IMR-90 (cell line): ENCODE measurements at regions not wholly inside any gene's neighbourhood (a gene's known extent, or its start where the extent isn't known, plus 50 kb on each side); places are given as distances from the start of the nearest gene placed in this dataset.

Experiments used
- ATAC-seq: fragments of 200-7000 bp; cut with Tn5 transposase; 2 replicates; pipeline ENCODE4 v1.9.1; 2020; ENCODE audit warnings: low read depth, mild to moderate bottlenecking, moderate library complexity
- BruUV-seq: library from RNA; stranded (reverse); fragments of 400-500 nt; replicated peaks from 2 replicates; lab custom pipeline; 2021; lab: Mats Ljungman, UMichigan
- CTCF ChIA-PET: fragments of 300-600 bp; formaldehyde crosslinking; extraction: SDS; loops from one replicate; lab custom pipeline; 2021; ENCODE audit warnings: antibody characterized with exemption; lab: Yijun Ruan, JAX
- POLR2A ChIA-PET: fragments of 300-600 bp; sonication (Branson Sonifier 250); formaldehyde crosslinking; loops from one replicate; lab custom pipeline; 2022; ENCODE audit warnings: antibody characterized with exemption; ENCODE audit not compliant: unreplicated experiment; lab: Charles Lee
- DNase-seq: peaks from one replicate; pipeline ENCODE4 v3.0.0; 2013
- H2AFZ ChIP-seq: replicated peaks from 2 replicates; pipeline ENCODE3; 2013; ENCODE audit warnings: low read length, mild to moderate bottlenecking; ENCODE audit not compliant: poor library complexity
- H2AK5ac ChIP-seq: 2 replicates; pipeline ENCODE4 v1.6.1; 2013; ENCODE audit warnings: low read depth, low read length, inconsistent platforms
- H2AK9ac ChIP-seq: replicated peaks from 2 replicates; pipeline ENCODE3; 2013; ENCODE audit warnings: mild to moderate bottlenecking, low read depth, low read length, moderate library complexity; ENCODE audit not compliant: poor library complexity
- H2BK120ac ChIP-seq: 2 replicates; pipeline ENCODE4 v1.6.1; 2013; ENCODE audit warnings: low read depth, low read length, inconsistent platforms
- H2BK15ac ChIP-seq: 3 replicates; pipeline ENCODE4 v1.6.1; 2013; ENCODE audit warnings: low read depth, low read length, inconsistent platforms
- H2BK20ac ChIP-seq: 2 replicates; pipeline ENCODE4 v1.6.1; 2013; ENCODE audit warnings: low read depth, mild to moderate bottlenecking, inconsistent platforms, low read length, moderate library complexity
- H2BK5ac ChIP-seq: 2 replicates; pipeline ENCODE4 v1.6.1; 2013; ENCODE audit warnings: mild to moderate bottlenecking, low read depth, low read length, inconsistent platforms; ENCODE audit not compliant: poor library complexity, severe bottlenecking
- H3K14ac ChIP-seq: replicated peaks from 2 replicates; pipeline ENCODE4 v1.6.1; 2013; ENCODE audit warnings: low read depth, low read length, inconsistent platforms
- H3K18ac ChIP-seq: 2 replicates; pipeline ENCODE4 v1.6.1; 2013; ENCODE audit warnings: low read depth, low read length, control low read depth
- H3K23ac ChIP-seq: 2 replicates; pipeline ENCODE4 v1.6.1; 2013; ENCODE audit warnings: low read depth, low read length, inconsistent platforms
- H3K27ac ChIP-seq: 2 replicates; pipeline ENCODE4 v1.5.1; 2013; ENCODE audit warnings: mild to moderate bottlenecking, control low read depth, low read length; ENCODE audit not compliant: insufficient read depth
- H3K27me3 ChIP-seq: 2 replicates; pipeline ENCODE4 v1.6.1; 2013; ENCODE audit warnings: low read length; ENCODE audit not compliant: control insufficient read depth, insufficient read depth
- H3K36me3 ChIP-seq: 2 replicates; pipeline ENCODE4 v1.6.1; 2013; ENCODE audit warnings: low read length, mixed read lengths; ENCODE audit not compliant: control insufficient read depth, insufficient read depth
- H3K4ac ChIP-seq: 2 replicates; pipeline ENCODE4 v1.6.1; 2013; ENCODE audit warnings: low read depth, low read length, inconsistent platforms
- H3K4me1 ChIP-seq: 2 replicates; pipeline ENCODE4 v1.6.1; 2013; ENCODE audit warnings: low read length, mixed read lengths; ENCODE audit not compliant: control insufficient read depth, insufficient read depth
- H3K4me2 ChIP-seq: 2 replicates; pipeline ENCODE4 v1.6.1; 2013; ENCODE audit warnings: low read depth, mild to moderate bottlenecking, control low read depth, low read length, moderate library complexity
- H3K4me3 ChIP-seq: 2 replicates; pipeline ENCODE4 v1.5.1; 2013; ENCODE audit warnings: low read depth, mild to moderate bottlenecking, control low read depth, low read length, moderate library complexity; ENCODE audit not compliant: insufficient read depth
- H3K56ac ChIP-seq: 2 replicates; pipeline ENCODE4 v1.6.1; 2013; ENCODE audit warnings: low read length, inconsistent platforms; ENCODE audit not compliant: insufficient read depth; ENCODE audit errors: extremely low read depth
- H3K79me1 ChIP-seq, 2 experiments: 2 replicates each; pipeline ENCODE4 v1.6.1; 2013; ENCODE audit warnings: low read length in 2 of 2, inconsistent platforms in 1 of 2, low read depth in 1 of 2
- H3K9ac ChIP-seq: 2 replicates; pipeline ENCODE4 v1.6.1; 2013; ENCODE audit warnings: low read depth, low read length, control low read depth
- H3K9me1 ChIP-seq: 2 replicates; pipeline ENCODE4 v1.6.1; 2013; ENCODE audit warnings: low read length, inconsistent platforms; ENCODE audit not compliant: insufficient read depth
- H3K9me3 ChIP-seq: 2 replicates; pipeline ENCODE4 v1.6.1; 2013; ENCODE audit warnings: low read length; ENCODE audit not compliant: control insufficient read depth, insufficient read depth
- H4K20me1 ChIP-seq: 2 replicates; pipeline ENCODE4 v1.6.1; 2013; ENCODE audit warnings: low read length, inconsistent platforms; ENCODE audit not compliant: insufficient read depth
- H4K5ac ChIP-seq: 2 replicates; pipeline ENCODE4 v1.6.1; 2013; ENCODE audit warnings: mild to moderate bottlenecking, low read depth, low read length, control low read depth
- H4K8ac ChIP-seq, 2 experiments: 2 replicates each; pipeline ENCODE4 v1.6.1; 2013; ENCODE audit warnings: low read depth in 2 of 2, low read length in 2 of 2, control low read depth in 1 of 2, inconsistent platforms in 1 of 2
- H4K91ac ChIP-seq: 2 replicates; pipeline ENCODE4 v1.6.1; 2013; ENCODE audit warnings: low read depth, low read length, inconsistent platforms; ENCODE audit not compliant: insufficient read depth
- BHLHE40 ChIP-seq: fragments of 150-350 bp; IDR thresholded peaks from 2 replicates; pipeline ENCODE4 v1.6.1; 2016; ENCODE audit warnings: mild to moderate bottlenecking, low read depth, low read length
- CEBPB ChIP-seq: IDR thresholded peaks from 2 replicates; pipeline ENCODE4 v1.6.1; 2012; ENCODE audit warnings: low read depth, low read length, improper control_type of control experiment
- CHD1 ChIP-seq: IDR thresholded peaks from 2 replicates; pipeline ENCODE4 v1.6.1; 2012; ENCODE audit warnings: low read depth, low read length, improper control_type of control experiment
- FOS ChIP-seq: fragments of 150-350 bp; IDR thresholded peaks from 2 replicates; pipeline ENCODE4 v1.6.1; 2016; ENCODE audit warnings: low read depth, low read length
- MAFK ChIP-seq: IDR thresholded peaks from 2 replicates; pipeline ENCODE4 v1.6.1; 2012; ENCODE audit warnings: low read depth, low read length, improper control_type of control experiment
- MAZ ChIP-seq: IDR thresholded peaks from 2 replicates; pipeline ENCODE4 v1.6.1; 2012; ENCODE audit warnings: low read depth, mild to moderate bottlenecking, low read length, improper control_type of control experiment, moderate library complexity, borderline replicate concordance
- MXI1 ChIP-seq: IDR thresholded peaks from 2 replicates; pipeline ENCODE4 v1.6.1; 2012; ENCODE audit warnings: low read depth, mild to moderate bottlenecking, low read length, moderate library complexity, borderline replicate concordance
- NFE2L2 ChIP-seq: fragments of 150-350 bp; IDR thresholded peaks from 2 replicates; pipeline ENCODE4 v1.6.1; 2016; ENCODE audit warnings: low read depth, mild to moderate bottlenecking, low read length
- POLR2A ChIP-seq: IDR thresholded peaks from 2 replicates; pipeline ENCODE4 v1.6.1; 2012; ENCODE audit warnings: mild to moderate bottlenecking, low read depth, low read length
- RAD21 ChIP-seq: IDR thresholded peaks from 2 replicates; pipeline ENCODE4 v1.6.1; 2012; ENCODE audit warnings: low read length, improper control_type of control experiment
- RCOR1 ChIP-seq: IDR thresholded peaks from 2 replicates; pipeline ENCODE4 v1.6.1; 2012; ENCODE audit warnings: mild to moderate bottlenecking, low read length, improper control_type of control experiment; ENCODE audit not compliant: insufficient replicate concordance
- RFX5 ChIP-seq: IDR thresholded peaks from 2 replicates; pipeline ENCODE4 v1.8.0; 2012; ENCODE audit warnings: low read depth, mild to moderate bottlenecking, low read length, moderate library complexity
- SMC3 ChIP-seq: fragments of 150-350 bp; IDR thresholded peaks from 2 replicates; pipeline ENCODE4 v1.6.1; 2016; ENCODE audit warnings: low read depth, mild to moderate bottlenecking, antibody characterized with exemption, low read length, moderate library complexity
- WGBS, 2 experiments: methylation state at CpG; one replicate each; pipeline versions ENCODE4 v1.1.5 to v1.1.7; 2013; ENCODE audit warnings: missing lambda C conversion rate in 2 of 2; ENCODE audit not compliant: insufficient read length in 1 of 2; ENCODE audit errors: extremely low coverage in 2 of 2; 5-methylcytosine and 5-hydroxymethylcytosine counted together
- dilution Hi-C: fragments of 300-500 bp; cut with HindIII; formaldehyde crosslinking; loops from one replicate; pipeline ENCODE4 v1.14.3; 2018; ENCODE audit warnings: low sequenced_read_pairs; ENCODE audit not compliant: unreplicated experiment
- in situ Hi-C: fragments of 300-500 bp; cut with MboI; formaldehyde crosslinking; loops from 3 replicates; pipeline ENCODE4 v1.14.3; 2019; ENCODE audit warnings: low sequenced_read_pairs, inconsistent platforms, mixed read lengths
- intact Hi-C: fragments of 100-400 bp; cut with micrococcal nuclease; formaldehyde crosslinking; loops from 2 replicates; pipeline ENCODE4 v1.10.0; 2022
- TF ChIP-seq, protein P1 (sequence below): conservative IDR thresholded peaks from 2 replicates; pipeline ENCODE4 v1.5.1; 2012; ENCODE audit warnings: mild to moderate bottlenecking, low read depth, low read length, improper control_type of control experiment
- TF ChIP-seq, protein P2 (sequence below): fragments of 150-350 bp; IDR thresholded peaks from 2 replicates; pipeline ENCODE4 v1.6.1; 2017; ENCODE audit warnings: mild to moderate bottlenecking, antibody characterized with exemption, low read length, low read depth
- TF ChIP-seq, protein P3 (sequence below): fragments of 150-350 bp; IDR thresholded peaks from 2 replicates; pipeline ENCODE4 v1.6.1; 2016; ENCODE audit warnings: low read depth, mild to moderate bottlenecking, low read length, moderate library complexity, borderline replicate concordance

DNA sequence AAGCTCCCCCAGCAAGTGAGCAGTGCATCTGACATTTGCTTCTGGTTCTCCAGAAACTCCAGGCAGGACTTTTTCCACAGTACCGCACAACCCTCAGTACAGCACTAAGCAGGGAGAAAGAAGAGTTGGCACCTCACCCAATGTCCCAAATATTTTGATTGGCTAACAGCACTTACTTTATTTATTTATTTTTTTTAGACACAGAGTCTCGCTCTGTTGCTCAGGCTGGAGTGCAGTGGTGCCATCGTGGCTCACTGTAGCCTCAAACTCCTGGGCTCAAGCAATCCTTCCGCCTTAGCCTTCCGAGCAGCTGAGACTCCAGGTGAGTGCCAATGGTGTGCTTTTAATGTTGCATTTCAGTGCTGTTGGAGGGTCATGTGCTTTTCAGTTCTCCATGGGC is 200.3 kb upstream of the ZMIZ1 start:
- H4K8ac ChIP-seq, result no peak overlapping the region
- intact Hi-C loops (no loop called here), in situ Hi-C loops (no loop called here), dilution Hi-C loops (no loop called here)
- ATAC-seq, result no peak
- no peak overlapping the region for H4K91ac ChIP-seq
- H3K4ac ChIP-seq, result no peak overlapping the region
- H4K20me1 ChIP-seq, result no peaks in the 10 kb centered on the region
- no peak overlapping the region for H3K4me3 ChIP-seq
- no peak overlapping the region for H3K23ac ChIP-seq
- H2BK120ac ChIP-seq, result no peak overlapping the region
- H2BK15ac ChIP-seq, result no peak overlapping the region
- H3K56ac ChIP-seq, result no peak overlapping the region
- H3K4me1 ChIP-seq, result no peaks in the 10 kb centered on the region; the same call in 1 of the 2 replicates
- no peak overlapping the region for H3K4me2 ChIP-seq
- H3K36me3 ChIP-seq, result no peaks in the 10 kb centered on the region
- H3K18ac ChIP-seq, result no peak overlapping the region
- H3K9me3 ChIP-seq, result no peaks in the 10 kb centered on the region
- DNase-seq, result no peak
- H2AFZ ChIP-seq, result no peak overlapping the region
- no peak overlapping the region for H3K9ac ChIP-seq
- no peak overlapping the region for H2AK9ac ChIP-seq
- H2BK5ac ChIP-seq, result no peak overlapping the region
- WGBS, 2 experiments, result 70% methylated on average over 2 of the region's 5 CpGs; no CpG with 5 or more reads in 1 of the 2 experiments
- no peak overlapping the region for H3K14ac ChIP-seq
- H3K27me3 ChIP-seq, result peaks cover 35% of the 10 kb centered on the region
- no peak overlapping the region for H3K27ac ChIP-seq
- ChIA-PET CTCF (no interaction called here), POLR2A (no interaction called here)
- no peak overlapping the region for H2BK20ac ChIP-seq
- H4K5ac ChIP-seq, result no peak overlapping the region
- no peak for TF ChIP-seq RFX5
- TF ChIP-seq MXI1, result no peak
- TF ChIP-seq RCOR1, result no peak
- TF ChIP-seq MAZ, result no peak
- TF ChIP-seq BHLHE40, result no peak
- TF ChIP-seq, protein P1, sequence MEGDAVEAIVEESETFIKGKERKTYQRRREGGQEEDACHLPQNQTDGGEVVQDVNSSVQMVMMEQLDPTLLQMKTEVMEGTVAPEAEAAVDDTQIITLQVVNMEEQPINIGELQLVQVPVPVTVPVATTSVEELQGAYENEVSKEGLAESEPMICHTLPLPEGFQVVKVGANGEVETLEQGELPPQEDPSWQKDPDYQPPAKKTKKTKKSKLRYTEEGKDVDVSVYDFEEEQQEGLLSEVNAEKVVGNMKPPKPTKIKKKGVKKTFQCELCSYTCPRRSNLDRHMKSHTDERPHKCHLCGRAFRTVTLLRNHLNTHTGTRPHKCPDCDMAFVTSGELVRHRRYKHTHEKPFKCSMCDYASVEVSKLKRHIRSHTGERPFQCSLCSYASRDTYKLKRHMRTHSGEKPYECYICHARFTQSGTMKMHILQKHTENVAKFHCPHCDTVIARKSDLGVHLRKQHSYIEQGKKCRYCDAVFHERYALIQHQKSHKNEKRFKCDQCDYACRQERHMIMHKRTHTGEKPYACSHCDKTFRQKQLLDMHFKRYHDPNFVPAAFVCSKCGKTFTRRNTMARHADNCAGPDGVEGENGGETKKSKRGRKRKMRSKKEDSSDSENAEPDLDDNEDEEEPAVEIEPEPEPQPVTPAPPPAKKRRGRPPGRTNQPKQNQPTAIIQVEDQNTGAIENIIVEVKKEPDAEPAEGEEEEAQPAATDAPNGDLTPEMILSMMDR, result no peak
- TF ChIP-seq NFE2L2, result no peak
- TF ChIP-seq RAD21, result no peak
- no peak for TF ChIP-seq CEBPB
- TF ChIP-seq CHD1, result no peak
- TF ChIP-seq FOS, result no peak
- TF ChIP-seq, protein P2, sequence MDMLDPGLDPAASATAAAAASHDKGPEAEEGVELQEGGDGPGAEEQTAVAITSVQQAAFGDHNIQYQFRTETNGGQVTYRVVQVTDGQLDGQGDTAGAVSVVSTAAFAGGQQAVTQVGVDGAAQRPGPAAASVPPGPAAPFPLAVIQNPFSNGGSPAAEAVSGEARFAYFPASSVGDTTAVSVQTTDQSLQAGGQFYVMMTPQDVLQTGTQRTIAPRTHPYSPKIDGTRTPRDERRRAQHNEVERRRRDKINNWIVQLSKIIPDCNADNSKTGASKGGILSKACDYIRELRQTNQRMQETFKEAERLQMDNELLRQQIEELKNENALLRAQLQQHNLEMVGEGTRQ, result no peak
- no peak for TF ChIP-seq POLR2A
- TF ChIP-seq MAFK, result no peak
- no peak for TF ChIP-seq SMC3
- TF ChIP-seq, protein P3, sequence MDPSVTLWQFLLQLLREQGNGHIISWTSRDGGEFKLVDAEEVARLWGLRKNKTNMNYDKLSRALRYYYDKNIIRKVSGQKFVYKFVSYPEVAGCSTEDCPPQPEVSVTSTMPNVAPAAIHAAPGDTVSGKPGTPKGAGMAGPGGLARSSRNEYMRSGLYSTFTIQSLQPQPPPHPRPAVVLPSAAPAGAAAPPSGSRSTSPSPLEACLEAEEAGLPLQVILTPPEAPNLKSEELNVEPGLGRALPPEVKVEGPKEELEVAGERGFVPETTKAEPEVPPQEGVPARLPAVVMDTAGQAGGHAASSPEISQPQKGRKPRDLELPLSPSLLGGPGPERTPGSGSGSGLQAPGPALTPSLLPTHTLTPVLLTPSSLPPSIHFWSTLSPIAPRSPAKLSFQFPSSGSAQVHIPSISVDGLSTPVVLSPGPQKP, result no peak
- BruUV-seq, result no TSS peak
- H2AK5ac ChIP-seq, result no peak overlapping the region
- no peaks in the 10 kb centered on the region for H3K79me1 ChIP-seq
- no peaks in the 10 kb centered on the region; the same call in 1 of the 2 replicates for H3K9me1 ChIP-seq
